ENCODE measurements at regions not wholly inside any gene's neighbourhood (a gene's known extent, or its start where the extent isn't known, plus 50 kb on each side); places are given as distances from the start of the nearest gene placed in this dataset.
A peak's percentile ranks its signal among the peaks of the same experiment; 100 is the strongest.

- DNase-seq (ENCODE audit: low read depth, low spot score), result no peak
- peak overlapping the region; percentile 59 for H3K4me3 ChIP-seq (ENCODE audit: low read depth, low read length)
- H3K27me3 ChIP-seq (ENCODE audit: control insufficient read depth, insufficient read depth, low read length), result peaks cover 21% of the 10 kb centered on the region
- ChIA-PET CTCF (interaction anchor here (0.6 to 2.7 kb wide), 40 partner anchors 8 to 1685 kb away, joined by 3 to 13 read pairs (median 4); partner anchors contain the start of gene ZNF644), POLR2A (no interaction called here)
- H3K9me3 ChIP-seq (ENCODE audit: control insufficient read depth, insufficient read depth, low read length), result peaks cover 4% of the 10 kb centered on the region; the same call in 1 of the 2 replicates
- no peak for TF ChIP-seq CTCF (IDR thresholded peaks at IDR 0.05; ENCODE audit: low read depth, low read length)
- no peak overlapping the region for H3K27ac ChIP-seq (ENCODE audit: low read depth, low read length)
These were observed 134.6 kb upstream of the BARHL2 start for GRCh38 chr1:90851711-90852050.

- ChIA-PET CTCF (interaction anchor here (0.5 to 2.7 kb wide), 21 partner anchors 16 to 1684 kb away, joined by 3 to 13 read pairs (median 4); no protein-coding TSS in a partner anchor), POLR2A (no interaction called here)
- H3K4me3 ChIP-seq (ENCODE audit: low read depth, low read length), result peak overlapping the region; percentile 68
- H3K27ac ChIP-seq (ENCODE audit: low read depth, low read length), result no peak overlapping the region
- peaks cover 4% of the 10 kb centered on the region; the same call in 1 of the 2 replicates for H3K9me3 ChIP-seq (ENCODE audit: control insufficient read depth, insufficient read depth, low read length)
- peak; percentile 53 for TF ChIP-seq CTCF (IDR thresholded peaks at IDR 0.05; ENCODE audit: low read depth, low read length)
- DNase-seq (ENCODE audit: low read depth, low spot score), result peak; percentile 10
- peaks cover 21% of the 10 kb centered on the region for H3K27me3 ChIP-seq (ENCODE audit: control insufficient read depth, insufficient read depth, low read length)
These were observed 134.0 kb upstream of the BARHL2 start for GRCh38 chr1:90850898-90851710.

- CTCF ChIA-PET, result interaction anchor here (0.5 to 2.7 kb wide), 5 partner anchors 15 to 395 kb away, joined by 3 to 13 read pairs (median 4); no protein-coding TSS in a partner anchor
- peak overlapping the region; percentile 68 for H3K4me3 ChIP-seq (ENCODE audit: low read depth, low read length)
- peaks cover 4% of the 10 kb centered on the region; the same call in 1 of the 2 replicates for H3K9me3 ChIP-seq (ENCODE audit: control insufficient read depth, insufficient read depth, low read length)
- DNase-seq (ENCODE audit: low read depth, low spot score), result no peak
- H3K27ac ChIP-seq (ENCODE audit: low read depth, low read length), result no peak overlapping the region
- no peak for TF ChIP-seq CTCF (IDR thresholded peaks at IDR 0.05; ENCODE audit: low read depth, low read length)
- H3K27me3 ChIP-seq (ENCODE audit: control insufficient read depth, insufficient read depth, low read length), result peaks cover 23% of the 10 kb centered on the region
- POLR2A ChIA-PET, result no interaction called here
These were observed 133.2 kb upstream of the BARHL2 start for GRCh38 chr1:90850181-90850897.

- peaks cover 59% of the 10 kb centered on the region for H3K27me3 ChIP-seq (ENCODE audit: control insufficient read depth, insufficient read depth, low read length)
- H3K4me3 ChIP-seq (ENCODE audit: low read depth, low read length), result no peak overlapping the region
- DNase-seq (ENCODE audit: low read depth, low spot score), result no peak
- ChIA-PET CTCF (interaction anchor here (1.4 kb wide), 2 partner anchors 11 to 324 kb away, joined by 3 read pairs; no protein-coding TSS in a partner anchor), POLR2A (no interaction called here)
- no peak overlapping the region for H3K27ac ChIP-seq (ENCODE audit: low read depth, low read length)
- TF ChIP-seq CTCF (IDR thresholded peaks at IDR 0.05; ENCODE audit: low read depth, low read length), result no peak
- no peaks in the 10 kb centered on the region for H3K9me3 ChIP-seq (ENCODE audit: control insufficient read depth, insufficient read depth, low read length)
These were observed 124.4 kb upstream of the BARHL2 start for GRCh38 chr1:90841473-90841872.

Measured in AG04450 (cell line).